ENCODE measurements at regions not wholly inside any gene's neighbourhood (a gene's known extent, or its start where the extent isn't known, plus 50 kb on each side); places are given as distances from the start of the nearest gene placed in this dataset.

DNA sequence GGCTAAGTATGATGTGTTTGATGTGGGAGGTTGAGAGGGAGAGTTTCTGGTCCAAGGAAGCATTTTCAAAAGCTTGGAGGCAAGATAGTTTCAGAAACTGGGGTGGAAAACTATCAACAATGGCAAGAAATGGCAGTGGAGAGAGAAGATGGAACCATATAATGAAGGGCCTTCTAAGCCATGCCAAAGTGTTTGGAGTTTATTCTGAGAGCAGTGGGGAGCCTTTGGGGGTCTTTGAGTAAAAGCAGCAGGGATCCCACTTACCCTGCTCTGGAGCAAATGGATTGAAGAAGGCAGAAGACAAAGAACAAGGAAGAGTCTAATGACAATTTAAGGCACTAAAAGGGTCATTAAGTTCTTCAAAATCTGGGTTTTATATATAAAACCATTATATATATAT is 538.9 kb downstream of the UTRN start:
- TF ChIP-seq, protein P1, sequence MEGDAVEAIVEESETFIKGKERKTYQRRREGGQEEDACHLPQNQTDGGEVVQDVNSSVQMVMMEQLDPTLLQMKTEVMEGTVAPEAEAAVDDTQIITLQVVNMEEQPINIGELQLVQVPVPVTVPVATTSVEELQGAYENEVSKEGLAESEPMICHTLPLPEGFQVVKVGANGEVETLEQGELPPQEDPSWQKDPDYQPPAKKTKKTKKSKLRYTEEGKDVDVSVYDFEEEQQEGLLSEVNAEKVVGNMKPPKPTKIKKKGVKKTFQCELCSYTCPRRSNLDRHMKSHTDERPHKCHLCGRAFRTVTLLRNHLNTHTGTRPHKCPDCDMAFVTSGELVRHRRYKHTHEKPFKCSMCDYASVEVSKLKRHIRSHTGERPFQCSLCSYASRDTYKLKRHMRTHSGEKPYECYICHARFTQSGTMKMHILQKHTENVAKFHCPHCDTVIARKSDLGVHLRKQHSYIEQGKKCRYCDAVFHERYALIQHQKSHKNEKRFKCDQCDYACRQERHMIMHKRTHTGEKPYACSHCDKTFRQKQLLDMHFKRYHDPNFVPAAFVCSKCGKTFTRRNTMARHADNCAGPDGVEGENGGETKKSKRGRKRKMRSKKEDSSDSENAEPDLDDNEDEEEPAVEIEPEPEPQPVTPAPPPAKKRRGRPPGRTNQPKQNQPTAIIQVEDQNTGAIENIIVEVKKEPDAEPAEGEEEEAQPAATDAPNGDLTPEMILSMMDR (conservative IDR thresholded peaks at IDR 0.05; ENCODE audit: low read depth in 2 of 2) = no peak
- TF ChIP-seq POLR2AphosphoS5 (IDR thresholded peaks at IDR 0.05; ENCODE audit: low read depth) (no peak), NANOG (IDR thresholded peaks at IDR 0.05; ENCODE audit: borderline replicate concordance) (no peak), EZH2phosphoT487 (IDR thresholded peaks at IDR 0.05; ENCODE audit: unreplicated experiment) (no peak), EZH2 (IDR thresholded peaks at IDR 0.05; ENCODE audit: low read depth, unreplicated experiment) (no peak), REST (IDR thresholded peaks at IDR 0.05; ENCODE audit: unreplicated experiment) (no peak)

Measured in GM23338 (cell line).